Kidney glomerular epithelial cell (primary cell): ENCODE measurements at regions not wholly inside any gene's neighbourhood (a gene's known extent, or its start where the extent isn't known, plus 50 kb on each side); places are given as distances from the start of the nearest gene placed in this dataset.

Experiments
- DNase-seq: peaks from one replicate; lab custom pipeline; 2025; lab: John Stamatoyannopoulos, UW

DNA sequence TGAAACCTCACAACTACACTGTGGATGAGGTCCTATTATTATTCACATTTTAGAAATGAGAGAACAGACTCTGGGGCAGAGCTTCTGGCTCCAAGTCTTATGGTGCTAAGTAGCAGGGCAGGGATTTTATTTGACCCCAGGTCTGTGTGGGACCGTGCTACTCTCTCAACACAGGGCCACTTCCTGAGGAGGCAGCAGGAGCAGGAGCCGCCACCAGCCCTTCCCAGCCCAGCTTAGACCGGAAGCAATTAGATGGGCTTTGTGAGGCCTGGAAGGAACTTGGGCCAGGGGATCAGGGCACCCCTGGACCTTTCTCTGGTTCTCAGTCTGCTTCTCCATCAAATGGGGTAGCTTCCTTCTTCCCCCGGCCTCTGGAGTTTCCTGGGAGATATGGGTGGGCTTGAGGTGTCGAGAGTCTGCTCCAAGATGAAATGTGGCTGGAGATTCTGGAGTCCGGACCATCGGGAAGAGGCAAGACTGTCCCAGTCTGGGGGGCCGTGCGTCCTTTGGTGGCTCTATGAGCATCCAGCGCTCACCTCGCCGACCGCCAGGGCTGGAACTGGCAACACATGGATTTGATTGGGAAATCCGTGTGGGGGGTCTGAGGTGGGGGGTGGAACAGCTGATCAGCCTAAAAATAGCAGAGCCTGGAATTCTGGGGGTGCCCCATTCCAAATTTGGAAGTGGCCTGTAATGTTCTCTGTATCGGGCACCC lies 136.8 kb downstream of the FOXD2 start:
- DNase-seq, result no peak

DNA sequence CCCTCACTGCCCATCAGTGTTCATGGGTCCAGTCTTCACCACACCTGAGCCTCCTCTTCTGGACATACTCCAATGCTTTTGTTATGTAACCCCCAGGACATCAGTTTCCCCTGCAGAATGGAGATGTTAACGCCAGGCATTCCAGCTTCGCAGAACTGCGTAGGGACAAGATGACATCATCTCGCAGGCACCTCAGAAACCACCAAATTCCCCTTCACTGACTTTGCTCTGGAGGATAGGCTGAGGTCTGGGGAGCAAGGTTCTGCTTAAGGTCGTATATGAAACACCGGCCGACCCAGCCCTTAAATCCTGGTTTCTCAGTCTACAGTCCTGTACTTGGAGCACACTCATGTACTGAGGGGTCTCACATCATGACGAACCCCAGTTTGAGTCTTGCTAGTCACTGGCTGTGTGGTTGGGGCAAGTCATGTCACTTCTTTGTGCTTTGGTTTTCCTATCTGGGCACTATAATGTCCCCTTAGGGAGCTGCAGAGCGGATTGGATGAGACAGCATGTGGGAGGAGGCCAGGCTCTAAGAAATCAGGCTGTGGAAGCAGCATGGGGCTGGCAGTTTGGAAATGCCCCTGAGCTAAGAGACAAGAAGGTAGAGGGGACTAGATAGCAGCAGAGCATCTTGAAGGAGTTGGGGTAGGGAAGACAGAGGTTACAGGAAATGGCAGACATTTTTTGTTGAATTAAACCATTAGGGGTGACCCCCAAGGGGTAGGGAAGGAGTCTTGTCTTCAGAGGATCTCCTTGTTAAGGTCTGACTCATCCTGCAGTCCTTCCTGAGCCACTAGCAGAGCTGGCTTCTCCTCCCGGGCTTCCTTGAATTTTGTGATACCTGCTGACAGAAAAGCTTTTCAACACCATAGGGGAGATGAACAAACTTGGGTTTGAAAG lies 138.3 kb downstream of the FOXD2 start:
- no peak for DNase-seq

GRCh38 chr1:47576758-47577115 lies 138.9 kb downstream of the FOXD2 start:
- DNase-seq, result no peak

DNA sequence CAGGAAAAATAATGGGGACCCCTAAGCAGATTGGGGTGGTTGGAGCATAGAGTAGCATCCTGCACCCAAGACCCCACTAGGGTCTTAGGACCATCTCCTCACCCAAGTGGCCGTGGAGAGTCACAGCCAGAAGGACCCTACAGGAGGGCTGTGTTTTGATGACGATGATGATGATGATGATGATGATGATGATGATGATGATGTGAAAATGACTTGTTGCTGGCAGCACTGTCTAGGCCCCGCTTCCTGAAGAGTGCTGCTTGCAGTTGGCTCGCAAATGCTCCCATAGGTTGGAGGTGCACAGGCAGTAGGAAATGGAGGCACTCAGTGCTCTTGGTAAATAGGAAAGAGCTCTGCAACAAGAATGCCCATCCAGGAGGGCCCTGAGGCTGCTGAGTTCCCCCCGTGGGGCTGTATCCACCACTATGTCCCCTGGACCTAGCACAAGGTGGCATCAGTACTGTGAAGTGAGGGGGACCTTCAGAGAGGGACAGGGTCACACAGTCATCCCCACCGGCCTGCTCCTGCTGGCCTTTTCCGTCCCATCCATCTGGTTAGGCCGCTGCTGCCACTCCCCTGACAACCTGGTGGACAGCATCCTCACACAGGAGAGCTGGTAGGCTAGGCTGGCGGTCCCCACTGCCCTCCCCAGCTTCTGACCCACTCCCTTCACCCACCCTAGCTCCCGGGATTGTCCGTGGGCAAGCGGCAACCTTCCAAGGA lies 139.6 kb downstream of the FOXD2 start:
- DNase-seq, result no peak

- DNase-seq, result no peak
Measured at GRCh38 chr1:47578026-47578720, 140.3 kb downstream of the FOXD2 start.

GRCh38 chr1:47578721-47579419 lies 141.0 kb downstream of the FOXD2 start:
- no peak for DNase-seq

- DNase-seq, result no peak
Measured at GRCh38 chr1:47579809-47580208, 142.0 kb downstream of the FOXD2 start.

DNA sequence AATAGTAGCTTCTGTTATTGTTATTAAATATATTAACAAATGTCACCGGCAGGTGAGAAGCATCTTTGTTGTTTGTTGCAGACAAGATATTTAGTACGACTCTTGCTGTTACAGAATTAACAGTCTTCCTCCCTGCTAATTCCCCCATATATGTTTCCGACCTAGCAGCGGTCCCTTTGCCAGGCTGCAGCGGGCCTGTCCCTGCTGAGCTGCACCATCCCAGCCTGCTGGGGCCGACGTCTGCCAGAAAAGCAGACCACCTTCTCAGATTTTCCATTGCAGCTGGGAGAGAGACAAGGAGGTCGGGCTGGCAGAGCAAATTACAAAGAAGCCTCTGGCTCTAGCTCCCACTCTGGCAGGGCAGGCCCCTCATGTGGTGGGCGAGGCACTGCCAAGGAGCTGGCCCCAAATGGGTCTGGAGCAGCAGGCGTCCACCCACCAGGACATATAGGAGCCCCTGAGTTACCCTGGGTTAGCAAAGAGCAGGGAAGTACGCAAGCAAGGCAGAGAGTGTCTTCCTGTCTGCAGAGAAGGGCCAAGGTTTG lies 142.7 kb downstream of the FOXD2 start:
- DNase-seq, result no peak

- DNase-seq, result peak; percentile 62
Measured at GRCh38 chr1:47582891-47583608, 145.2 kb downstream of the FOXD2 start.

DNA sequence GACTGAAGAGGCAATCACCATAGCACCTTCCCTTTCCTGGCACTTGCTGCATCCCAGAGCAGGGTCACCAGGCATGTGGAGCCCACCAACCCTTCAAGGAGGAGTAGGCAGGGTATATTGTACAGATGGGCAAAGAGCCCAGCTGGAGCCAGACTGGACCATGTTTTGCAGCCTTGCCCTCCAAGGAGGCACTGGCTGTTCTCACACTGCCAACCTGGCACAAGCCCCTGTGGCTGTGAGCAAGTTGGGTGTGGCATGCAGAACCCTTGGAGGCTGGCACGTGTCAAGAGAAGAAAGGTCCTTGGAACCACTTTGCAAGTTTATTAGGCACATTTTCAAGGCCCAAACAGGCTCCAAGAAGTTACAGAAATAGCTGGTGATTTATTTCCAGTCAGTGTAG lies 146.4 kb downstream of the FOXD2 start:
- no peak for DNase-seq

- no peak for DNase-seq
Measured at GRCh38 chr1:47585141-47585902, 147.5 kb downstream of the FOXD2 start.

- DNase-seq, result peak; percentile 45
Measured at GRCh38 chr1:47587891-47588582, 150.2 kb downstream of the FOXD2 start.

- DNase-seq, result no peak
Measured at GRCh38 chr1:47590523-47591225, 152.8 kb downstream of the FOXD2 start.

- no peak for DNase-seq
Measured at GRCh38 chr1:47591801-47592200, 154.0 kb downstream of the FOXD2 start.

- DNase-seq, result no peak
Measured at GRCh38 chr1:47592296-47593012, 154.6 kb downstream of the FOXD2 start.

- DNase-seq, result no peak
Measured at GRCh38 chr1:47593013-47593568, 155.2 kb downstream of the FOXD2 start.

- no peak for DNase-seq
Measured at GRCh38 chr1:47593598-47594285, 155.9 kb downstream of the FOXD2 start.
